HEK293T (cell line): ENCODE measurements at regions not wholly inside any gene's neighbourhood (a gene's known extent, or its start where the extent isn't known, plus 50 kb on each side); places are given as distances from the start of the nearest gene placed in this dataset.

Experiments
- CTBP1 ChIP-seq: fragments of 450-650 bp; IDR thresholded peaks from 2 replicates; pipeline ENCODE4 v1.6.1; 2016; ENCODE audit warnings: borderline replicate concordance
- FOXK2 ChIP-seq: fragments of 450-650 bp; IDR thresholded peaks from 2 replicates; pipeline ENCODE4 v1.6.1; 2016; ENCODE audit warnings: mild to moderate bottlenecking
- FOXM1 ChIP-seq: fragments of 450-650 bp; IDR thresholded peaks from 2 replicates; pipeline ENCODE4 v1.6.1; 2017; ENCODE audit warnings: mild to moderate bottlenecking, borderline replicate concordance
- HDGF ChIP-seq: fragments of 450-650 bp; IDR thresholded peaks from 2 replicates; pipeline ENCODE4 v1.6.1; 2017; ENCODE audit warnings: antibody characterized with exemption, borderline replicate concordance
- L3MBTL2 ChIP-seq: fragments of 450-650 bp; conservative IDR thresholded peaks from 2 replicates; pipeline ENCODE4 v1.6.1; 2016; ENCODE audit warnings: mild to moderate bottlenecking

GRCh38 chr2:166814335-166814734, 73.9 kb upstream of the XIRP2 start:
- no peak for TF ChIP-seq L3MBTL2
- no peak for TF ChIP-seq FOXK2
- TF ChIP-seq FOXM1, result no peak
- no peak for TF ChIP-seq HDGF
- no peak for TF ChIP-seq CTBP1
